RWPE1 (cell line): ENCODE measurements at regions not wholly inside any gene's neighbourhood (a gene's known extent, or its start where the extent isn't known, plus 50 kb on each side); places are given as distances from the start of the nearest gene placed in this dataset.
"Not testable (repeated sequence)": the region's sequence is repeated elsewhere in the genome, so short reads cannot be mapped to it uniquely, and the experiment has no call there.

ENCODE experiments used
- CTCF ChIA-PET: fragments of 350-600 bp; sonication (Branson Sonifier 250); formaldehyde crosslinking; extraction: SDS; loops from one replicate; lab custom pipeline; 2021; lab: Yijun Ruan, JAX
- POLR2A ChIA-PET: fragments of 400-600 bp; formaldehyde crosslinking; extraction: SDS; loops from one replicate; lab custom pipeline; 2020; ENCODE audit warnings: antibody characterized with exemption; ENCODE audit not compliant: low non-redundant PET; lab: Yijun Ruan, JAX
- DNase-seq: peaks from one replicate; pipeline ENCODE4 v3.0.0; 2012; ENCODE audit warnings: low spot score
- H3K27ac ChIP-seq: fragments of 450-650 bp; 2 replicates; pipeline ENCODE4 v1.5.1; 2017
- CTCF ChIP-seq: fragments of 450-650 bp; conservative IDR thresholded peaks from 2 replicates; pipeline ENCODE4 v1.5.1; 2017; ENCODE audit warnings: low read depth, mild to moderate bottlenecking

DNA sequence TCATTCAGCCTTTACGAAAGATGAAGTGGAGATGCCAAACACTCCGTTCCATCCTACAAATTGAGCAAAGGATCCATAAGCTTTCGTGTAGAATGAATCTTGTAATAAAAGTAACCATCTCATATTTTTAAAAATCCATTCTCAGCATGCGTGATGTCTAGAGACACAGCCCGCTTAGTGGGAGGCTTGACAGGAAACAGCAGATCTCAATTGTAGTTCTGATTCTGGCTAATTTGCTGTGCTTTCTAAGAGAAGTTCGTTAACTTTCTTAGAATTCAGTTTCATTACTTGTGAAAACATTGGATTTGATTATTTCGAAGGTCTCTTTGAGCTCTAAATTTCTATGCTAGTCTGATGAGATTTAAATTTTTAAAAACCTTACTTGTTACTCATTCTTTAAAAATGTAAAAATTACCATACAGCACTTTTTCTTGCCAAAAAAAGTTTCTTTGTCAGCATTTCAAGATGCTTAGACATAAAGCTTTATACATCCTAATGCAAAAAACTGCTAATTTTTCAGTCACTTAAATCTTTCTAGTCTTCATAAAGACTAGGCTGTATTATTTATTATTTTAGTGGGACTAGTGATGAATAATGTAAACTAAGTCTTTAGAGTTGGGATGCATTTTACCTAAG lies 66.9 kb upstream of the NEIL3 start:
- no peak for TF ChIP-seq CTCF
- ChIA-PET CTCF (no interaction called here), POLR2A (no interaction called here)
- DNase-seq = no peak
- H3K27ac ChIP-seq = no peak overlapping the region

GRCh38 chr4:177246641-177247584 lies 62.8 kb upstream of the NEIL3 start:
- ChIA-PET POLR2A (no interaction called here), CTCF (interaction anchor here (0.6 to 0.7 kb wide), 2 partner anchors 230 to 1300 kb away, joined by 3 read pairs; no protein-coding TSS in a partner anchor)
- no peak for TF ChIP-seq CTCF
- DNase-seq = no peak
- no peak overlapping the region for H3K27ac ChIP-seq

- DNase-seq = peak; percentile 65
- ChIA-PET CTCF (interaction anchor here (0.5 to 2.7 kb wide), 20 partner anchors 10 to 698 kb away, joined by 3 to 39 read pairs (median 3); no protein-coding TSS in a partner anchor), POLR2A (no interaction called here)
- TF ChIP-seq CTCF = peak; percentile 97
- H3K27ac ChIP-seq = no peak overlapping the region
These were observed 59.5 kb upstream of the NEIL3 start for GRCh38 chr4:177250056-177250696.

DNA sequence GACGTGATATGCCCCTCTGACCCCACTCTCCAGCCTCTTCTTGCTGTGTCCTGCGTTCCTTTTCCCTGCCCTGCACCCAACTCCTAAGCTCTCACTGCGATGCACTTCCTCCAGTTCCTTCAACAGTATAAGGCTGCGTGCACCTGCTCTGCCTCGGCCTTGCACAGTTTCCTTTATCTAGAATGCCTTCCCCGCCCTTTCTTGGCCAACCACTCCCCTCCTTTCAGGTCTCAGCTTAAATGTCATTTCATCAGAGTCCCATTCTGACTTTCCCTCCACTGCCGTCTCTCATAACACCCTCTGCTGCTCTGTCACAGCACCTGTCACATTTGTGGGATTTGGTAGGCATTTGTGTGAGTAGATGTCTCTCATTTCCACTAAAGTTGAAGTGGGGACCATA lies 58.4 kb upstream of the NEIL3 start:
- no peak overlapping the region for H3K27ac ChIP-seq
- no peak for DNase-seq
- no peak for TF ChIP-seq CTCF
- POLR2A ChIA-PET = no interaction called here
- CTCF ChIA-PET = interaction anchor here (0.6 to 1.1 kb wide), 3 partner anchors 25 to 230 kb away, joined by 3 read pairs; no protein-coding TSS in a partner anchor

GRCh38 chr4:177255359-177255758 lies 54.3 kb upstream of the NEIL3 start:
- TF ChIP-seq CTCF = no peak
- H3K27ac ChIP-seq = no peak overlapping the region
- DNase-seq = no peak
- ChIA-PET POLR2A (no interaction called here), CTCF (no interaction called here)

DNA sequence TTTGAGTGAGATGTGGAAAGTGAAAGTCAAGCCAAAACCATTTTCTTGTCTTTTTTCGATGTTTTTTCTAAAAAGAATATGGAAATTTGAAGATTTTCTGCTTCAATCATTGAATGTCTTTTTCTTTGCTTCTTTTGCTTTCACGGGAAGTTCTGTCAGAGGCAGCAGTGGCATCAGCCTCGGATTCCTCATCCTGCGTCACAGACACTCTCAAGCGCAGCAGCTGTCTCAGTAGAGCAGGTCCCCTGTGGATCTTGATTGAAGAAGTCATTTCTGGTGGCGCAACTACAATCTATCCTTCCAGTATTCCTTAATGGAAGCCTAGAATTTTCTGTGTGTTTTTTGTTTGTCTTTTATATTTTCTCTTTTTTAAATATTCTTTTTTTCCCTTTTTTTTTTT lies 52.7 kb upstream of the NEIL3 start:
- no peak for TF ChIP-seq CTCF
- ChIA-PET CTCF (no interaction called here), POLR2A (no interaction called here)
- H3K27ac ChIP-seq = no peak overlapping the region
- DNase-seq = no peak

DNA sequence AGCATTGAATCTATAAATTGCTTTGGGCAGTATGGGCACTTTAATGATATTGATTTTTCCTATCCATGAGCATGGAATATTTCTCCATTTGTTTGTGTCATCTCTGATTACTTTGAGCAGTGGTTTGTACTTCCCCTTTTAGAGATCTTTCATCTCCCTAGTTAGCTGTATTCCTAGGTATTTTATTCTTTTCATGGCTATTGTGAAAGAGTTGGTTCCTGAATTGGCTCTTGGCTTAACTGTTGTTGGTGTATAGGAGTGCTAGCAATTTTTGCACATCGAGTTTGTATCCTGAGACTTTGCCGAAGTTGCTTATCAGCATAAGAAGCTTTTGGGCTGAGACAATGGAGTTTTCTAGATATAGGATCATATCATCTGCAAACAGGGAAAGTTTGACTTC lies 50.2 kb upstream of the NEIL3 start:
- H3K27ac ChIP-seq, CTCF ChIA-PET, DNase-seq, POLR2A ChIA-PET: not testable (repeated sequence)
